T-helper 1 cell treated with Interleukin-12 subunit alpha and Interleukin-12 subunit beta and Interleukin-4 antibody, amounts not matched to agents 30 ng/mL and 1 ng/mL, for 36 hours (primary cell): ENCODE measurements at regions not wholly inside any gene's neighbourhood (a gene's known extent, or its start where the extent isn't known, plus 50 kb on each side); places are given as distances from the start of the nearest gene placed in this dataset.

Source experiments
- intact Hi-C: fragments of 100-400 bp; cut with micrococcal nuclease; formaldehyde crosslinking; loops from one replicate; pipeline ENCODE4 v1.15.1; 2024

GRCh38 chr5:109917154-109917546 is 227.4 kb downstream of the MAN2A1 start:
- intact Hi-C loops: no loop called here

GRCh38 chr5:109917966-109918365 is 228.2 kb downstream of the MAN2A1 start:
- intact Hi-C loops: no loop called here

- intact Hi-C loops: loop anchor here (1.0 to 10.0 kb wide), 9 partner anchors 17 to 1538 kb away; partner anchors contain the start of gene FBXL17
Observed at GRCh38 chr5:109920736-109921135, 231.0 kb downstream of the MAN2A1 start.

- intact Hi-C loops: loop anchor here (1.0 to 10.0 kb wide), 9 partner anchors 15 to 1540 kb away; partner anchors contain the start of gene FBXL17
Observed at GRCh38 chr5:109921735-109922380, 232.1 kb downstream of the MAN2A1 start.

- intact Hi-C loops: loop anchor here (5.0 to 10.0 kb wide), 5 partner anchors 45 to 1540 kb away; partner anchors contain the start of gene FBXL17
Observed at GRCh38 chr5:109922381-109922995, 232.8 kb downstream of the MAN2A1 start.

GRCh38 chr5:109923205-109923604 is 233.5 kb downstream of the MAN2A1 start:
- intact Hi-C loops: loop anchor here (5.0 to 10.0 kb wide), 5 partner anchors 46 to 1541 kb away; partner anchors contain the start of gene FBXL17

- intact Hi-C loops: loop anchor here (5.0 to 10.0 kb wide), 5 partner anchors 47 to 1542 kb away; partner anchors contain the start of gene FBXL17
Observed at GRCh38 chr5:109924237-109925107, 234.7 kb downstream of the MAN2A1 start.

GRCh38 chr5:109927639-109928038 is 237.9 kb downstream of the MAN2A1 start:
- intact Hi-C loops: loop anchor here (10.0 kb wide), 1 partner anchor 827 kb away; no protein-coding TSS in a partner anchor

- intact Hi-C loops: loop anchor here (10.0 kb wide), 1 partner anchor 827 kb away; no protein-coding TSS in a partner anchor
Observed at GRCh38 chr5:109928046-109928445, 238.3 kb downstream of the MAN2A1 start.

GRCh38 chr5:109928811-109929210 is 239.1 kb downstream of the MAN2A1 start:
- intact Hi-C loops: loop anchor here (10.0 kb wide), 1 partner anchor 826 kb away; no protein-coding TSS in a partner anchor

GRCh38 chr5:109929376-109929775 is 239.6 kb downstream of the MAN2A1 start:
- intact Hi-C loops: loop anchor here (10.0 kb wide), 1 partner anchor 825 kb away; no protein-coding TSS in a partner anchor

- intact Hi-C loops: loop anchor here (10.0 kb wide), 1 partner anchor 825 kb away; no protein-coding TSS in a partner anchor
Observed at GRCh38 chr5:109929911-109930310, 240.2 kb downstream of the MAN2A1 start.

GRCh38 chr5:109931049-109931780 is 241.5 kb downstream of the MAN2A1 start:
- intact Hi-C loops: no loop called here

- intact Hi-C loops: no loop called here
Observed at GRCh38 chr5:109935833-109936490, 246.2 kb downstream of the MAN2A1 start.

- intact Hi-C loops: loop anchor here (1.0 kb wide), 1 partner anchor 16 kb away; no protein-coding TSS in a partner anchor
Observed at GRCh38 chr5:109936996-109937395, 247.3 kb downstream of the MAN2A1 start.

- intact Hi-C loops: loop anchor here (1.0 kb wide), 1 partner anchor 17 kb away; no protein-coding TSS in a partner anchor
Observed at GRCh38 chr5:109937951-109938350, 248.2 kb downstream of the MAN2A1 start.

GRCh38 chr5:109938453-109938852 is 248.7 kb downstream of the MAN2A1 start:
- intact Hi-C loops: no loop called here

- intact Hi-C loops: no loop called here
Observed at GRCh38 chr5:109939116-109939682, 249.5 kb downstream of the MAN2A1 start.

GRCh38 chr5:109942646-109943045 is 252.9 kb downstream of the MAN2A1 start:
- intact Hi-C loops: no loop called here
